Activated CD4-positive, alpha-beta T cell treated with anti-CD3 and anti-CD28 coated beads, Interleukin-2, Interleukin-4, amounts not matched to agents 100 ng/mL and 50 ng/mL, durations not matched to agents 16 hours and 8 hours (primary cell): ENCODE measurements at regions not wholly inside any gene's neighbourhood (a gene's known extent, or its start where the extent isn't known, plus 50 kb on each side); places are given as distances from the start of the nearest gene placed in this dataset.
"Not testable (repeated sequence)": the region's sequence is repeated elsewhere in the genome, so short reads cannot be mapped to it uniquely, and the experiment has no call there.

ENCODE experiments used
- DNase-seq: peaks from one replicate; pipeline ENCODE4 v3.0.0-alpha.2; 2020; ENCODE audit warnings: low spot score

DNA sequence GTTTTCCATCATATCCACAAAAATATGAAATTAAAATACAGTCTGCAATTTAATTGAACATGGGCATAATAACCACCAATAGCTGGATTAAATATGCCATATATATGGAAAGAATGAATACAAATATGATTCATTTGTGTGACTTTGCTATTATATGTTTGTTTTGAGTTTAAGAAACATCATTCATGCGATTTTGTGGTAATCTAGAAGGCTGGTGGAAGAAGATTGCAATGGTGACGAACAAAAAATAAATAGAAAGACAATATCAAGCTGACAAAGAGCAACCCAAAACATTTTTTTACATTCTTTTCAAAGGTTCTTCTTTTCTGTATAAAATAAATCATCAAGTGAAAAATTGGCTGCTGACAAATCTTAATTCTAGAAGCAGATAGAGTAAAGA is 610.0 kb downstream of the MAT2B start:
- DNase-seq = no peak

DNA sequence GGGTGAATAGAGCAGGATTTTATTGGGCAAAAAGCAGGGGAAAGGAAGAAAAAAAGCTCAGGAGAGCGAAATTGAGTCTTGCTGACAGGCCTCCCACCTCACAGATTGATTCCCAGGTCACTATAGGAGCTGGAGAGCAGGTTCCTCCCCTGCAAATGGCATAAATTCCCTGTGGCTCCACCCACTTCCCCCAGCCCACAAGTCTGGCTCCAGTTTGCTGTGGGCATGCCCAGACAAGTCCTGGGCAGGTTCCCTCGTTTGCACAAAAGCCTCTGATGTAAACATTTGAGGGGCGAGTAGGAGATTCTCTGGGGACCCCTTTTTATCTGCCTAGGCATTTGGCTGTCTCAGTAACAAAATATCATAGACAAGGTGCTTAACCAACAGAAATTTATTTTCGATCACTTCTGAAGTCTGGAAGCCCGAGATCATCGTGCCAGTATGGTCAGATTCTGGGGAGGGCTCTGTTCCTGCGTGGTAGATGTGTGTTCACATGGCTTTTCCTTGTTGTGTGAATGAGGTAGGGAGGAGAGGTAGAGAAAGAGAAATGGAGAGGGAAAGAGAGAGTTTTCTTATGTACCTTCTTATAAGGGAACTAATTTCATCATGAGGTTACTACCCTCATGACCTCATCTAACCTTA is 614.5 kb downstream of the MAT2B start:
- no peak for DNase-seq

DNA sequence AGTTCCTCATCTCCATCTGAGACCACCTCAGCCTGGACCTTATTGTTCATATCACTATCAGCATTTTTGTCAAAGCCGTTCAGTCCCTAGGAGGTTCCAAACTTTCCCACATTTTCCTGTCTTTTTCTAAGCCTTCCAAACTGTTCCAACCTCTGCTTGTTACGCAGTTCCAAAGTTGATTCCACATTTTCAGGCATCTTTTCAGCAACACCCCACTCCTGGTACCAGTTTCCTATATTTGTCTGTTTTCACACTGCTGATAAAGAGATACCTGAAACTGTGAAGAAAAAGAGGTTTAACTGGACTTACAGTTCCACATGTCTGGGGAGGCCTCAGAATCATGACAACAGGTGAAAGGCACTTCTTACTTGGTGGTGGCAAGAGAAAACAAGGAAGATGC is 622.1 kb downstream of the MAT2B start:
- DNase-seq = no peak

DNA sequence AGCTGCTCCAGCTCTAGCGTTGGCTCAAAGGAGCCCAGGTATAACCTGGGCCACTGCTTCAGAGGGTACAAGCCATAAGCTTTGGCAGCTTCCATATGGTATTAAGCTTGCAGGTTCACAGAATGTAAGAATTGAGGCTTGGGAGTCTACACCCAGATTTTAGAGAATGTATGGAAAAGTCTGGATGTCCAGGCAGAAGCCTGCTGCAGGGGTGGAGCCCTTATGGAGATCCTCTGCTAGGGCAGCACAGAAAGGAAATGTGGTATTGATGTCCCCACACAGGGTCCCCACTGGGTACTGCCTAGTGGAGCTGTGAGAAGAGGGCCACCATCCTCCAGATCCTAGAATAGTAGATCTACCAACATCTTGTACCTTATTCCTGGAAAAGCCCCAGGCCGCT is 626.9 kb downstream of the MAT2B start:
- DNase-seq = no peak

DNA sequence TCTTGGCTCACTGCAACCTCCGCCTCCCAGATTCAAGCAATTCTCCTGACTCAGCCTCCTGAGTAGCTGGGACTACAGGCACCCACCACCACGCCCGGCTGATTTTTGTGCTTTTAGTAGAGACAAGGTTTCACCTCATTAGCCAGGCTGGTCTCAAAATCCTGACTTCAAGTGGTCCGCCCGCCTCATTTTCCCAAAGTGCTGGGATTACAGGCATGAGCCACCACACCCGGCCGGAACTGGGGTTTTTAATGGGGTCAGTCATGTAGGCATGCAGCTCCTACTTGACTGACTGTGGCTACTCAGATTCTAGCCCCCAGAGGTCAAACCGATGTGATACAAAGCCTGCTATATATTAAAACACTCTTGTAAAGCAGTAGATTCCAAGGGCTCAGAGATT is 631.7 kb downstream of the MAT2B start:
- no peak for DNase-seq

DNA sequence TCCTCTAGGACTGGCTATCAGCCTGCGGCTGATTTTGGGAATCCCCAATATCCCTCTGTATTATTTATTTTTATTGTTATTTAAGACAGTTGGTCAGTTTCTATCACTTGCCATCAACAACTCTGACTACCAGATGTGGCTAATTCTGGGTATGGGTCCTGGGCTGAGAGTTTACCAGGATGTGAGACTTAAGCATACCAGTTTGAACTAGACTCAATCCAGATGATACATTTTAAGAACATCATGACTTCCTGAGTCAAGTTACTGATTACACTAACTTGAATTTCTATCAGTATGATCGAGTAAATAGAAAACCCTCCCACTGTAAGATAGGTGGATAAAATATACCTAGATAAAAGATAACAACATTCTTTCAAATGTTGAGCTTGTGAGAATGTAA is 634.0 kb downstream of the MAT2B start:
- DNase-seq = no peak

DNA sequence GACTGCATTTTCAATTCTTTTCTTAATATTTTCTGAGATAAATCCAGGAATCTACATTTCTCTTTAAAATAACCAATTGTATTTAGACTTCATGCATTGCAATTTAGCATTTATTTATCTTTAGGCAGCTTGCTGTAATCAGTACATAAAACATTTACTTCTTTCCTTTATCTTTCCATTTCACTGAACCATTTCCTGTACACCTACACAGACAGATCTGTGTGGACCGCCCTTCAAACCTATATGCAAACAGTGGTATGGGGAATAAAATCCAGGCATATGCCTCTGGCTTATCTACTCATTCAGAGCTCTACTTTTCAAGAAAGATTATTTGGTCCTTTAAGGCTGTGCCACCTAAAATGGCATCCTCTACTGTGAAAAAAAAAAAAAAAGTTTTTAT is 640.0 kb downstream of the MAT2B start:
- DNase-seq = no peak

DNA sequence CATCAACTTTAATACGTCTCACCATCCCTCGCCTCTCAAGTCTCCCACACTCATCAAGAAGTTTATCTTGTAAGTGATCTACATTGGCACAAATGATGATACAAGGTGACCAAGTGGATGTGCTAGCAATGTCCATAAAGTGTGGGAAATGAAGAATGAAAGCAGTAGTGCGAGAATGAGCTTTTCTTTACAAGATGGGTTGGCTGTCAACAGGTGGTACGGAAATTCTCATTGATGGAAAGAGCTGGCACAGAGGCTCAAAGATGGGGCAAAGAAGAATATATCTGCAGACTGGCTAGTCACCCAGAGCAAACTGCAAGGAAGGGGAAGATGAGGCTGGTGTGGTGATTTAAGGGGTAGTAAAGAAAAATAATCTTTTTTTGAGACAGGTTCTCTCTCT is 640.8 kb downstream of the MAT2B start:
- DNase-seq = no peak

DNA sequence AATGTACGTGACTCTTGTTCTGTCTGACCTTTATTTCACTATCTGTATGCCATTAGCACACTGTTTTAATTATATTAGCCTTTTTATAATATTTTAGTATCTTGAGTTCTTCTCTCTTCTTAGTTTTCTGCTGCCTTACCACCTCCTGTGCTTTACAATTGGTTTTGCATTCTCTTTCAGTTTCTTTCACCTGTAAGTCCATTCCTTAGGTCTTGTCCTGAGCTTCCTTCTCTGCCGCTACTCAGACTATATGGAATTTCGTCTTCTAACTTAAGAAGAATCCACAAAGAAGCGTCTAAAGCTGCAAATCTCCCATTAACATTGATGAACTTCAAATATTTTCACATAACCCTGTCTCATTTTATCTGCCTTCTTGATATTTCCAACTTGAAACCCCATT is 642.9 kb downstream of the MAT2B start:
- no peak for DNase-seq

DNA sequence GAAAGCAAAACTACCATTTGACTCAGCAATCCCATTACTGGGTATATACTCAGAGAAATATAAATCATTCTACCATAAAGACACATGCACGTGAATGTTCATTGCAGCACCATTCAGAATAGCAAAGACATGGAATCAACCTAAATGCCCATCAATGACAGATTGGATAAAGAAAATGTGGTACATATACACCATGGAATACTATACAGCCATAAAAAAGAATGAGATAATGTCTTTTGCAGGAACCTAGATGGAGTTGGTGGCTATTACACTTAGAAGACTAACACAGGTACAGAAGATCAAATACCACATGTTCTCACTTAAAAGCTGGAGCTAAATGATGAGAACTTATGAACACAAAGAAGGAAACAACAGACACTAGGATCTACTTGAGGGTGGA is 647.1 kb downstream of the MAT2B start:
- not testable (repeated sequence) for DNase-seq

DNA sequence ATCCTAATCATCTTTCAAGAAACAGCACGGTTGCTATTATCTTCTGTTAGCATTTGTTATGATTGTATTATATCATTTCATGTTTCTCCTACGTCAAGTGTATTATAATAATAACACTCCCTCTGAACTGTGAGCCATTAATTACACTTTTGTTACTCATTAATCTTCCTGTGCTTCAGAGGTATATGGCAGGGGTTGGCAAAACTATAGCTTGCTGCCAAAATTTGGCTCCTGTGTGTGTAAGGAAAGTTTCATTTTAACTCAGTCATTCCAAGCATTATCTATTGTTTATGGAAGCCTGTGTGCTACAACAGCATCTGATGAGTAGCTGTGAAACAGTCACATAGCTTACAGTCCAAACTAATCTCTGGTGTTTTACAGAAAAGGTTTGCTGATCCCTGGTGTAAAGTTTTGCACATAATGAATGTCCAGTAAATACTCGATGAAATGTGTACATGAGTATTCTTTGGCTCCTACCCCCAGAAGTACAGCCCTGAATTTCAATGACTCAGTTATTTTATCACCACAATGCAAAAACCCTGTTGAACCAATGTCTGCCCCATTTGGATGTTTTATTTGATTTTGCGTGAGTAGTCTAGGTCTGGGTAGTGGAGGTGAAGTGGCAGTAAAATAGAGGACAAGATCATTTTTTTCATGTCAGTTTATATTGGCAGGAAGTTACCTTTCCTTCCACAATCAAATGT is 648.2 kb downstream of the MAT2B start:
- DNase-seq = no peak

DNA sequence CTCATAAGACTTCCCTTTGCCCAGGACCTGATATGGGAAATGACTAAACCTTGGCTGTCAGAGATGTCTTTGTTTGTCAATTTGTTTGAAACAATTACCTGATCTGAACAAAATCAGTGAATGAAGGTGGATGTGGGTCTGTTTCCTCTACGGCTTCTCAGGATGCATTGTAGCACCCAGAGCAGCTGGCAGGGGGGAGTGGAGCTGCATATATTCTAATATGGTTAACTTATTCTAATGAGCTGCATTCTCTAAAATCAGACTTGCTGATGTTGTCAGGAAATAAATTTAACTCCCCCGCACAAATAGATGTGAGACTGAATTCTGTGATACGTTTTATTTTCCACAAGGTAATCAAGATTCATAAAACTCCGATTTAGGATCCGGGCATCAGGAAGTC is 665.4 kb downstream of the MAT2B start:
- no peak for DNase-seq

DNA sequence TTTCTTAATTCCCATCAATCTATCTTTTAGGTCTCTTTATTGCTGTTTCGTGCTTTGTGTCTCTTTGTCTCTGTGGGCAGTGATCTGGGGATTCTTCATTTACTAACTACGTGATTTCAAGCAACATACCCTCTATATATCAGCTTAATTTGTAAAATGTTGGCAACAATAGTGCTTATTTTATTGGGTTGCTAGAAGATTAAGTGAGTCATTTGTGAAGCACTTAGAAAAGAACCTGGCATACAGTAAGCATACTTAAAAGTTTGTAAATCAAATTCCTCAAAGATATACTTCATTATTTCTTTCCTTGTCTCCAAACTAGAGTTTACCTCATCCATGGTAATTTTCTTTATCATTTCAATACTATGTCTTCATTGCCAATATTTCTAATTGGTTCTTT is 669.7 kb downstream of the MAT2B start:
- DNase-seq = no peak

DNA sequence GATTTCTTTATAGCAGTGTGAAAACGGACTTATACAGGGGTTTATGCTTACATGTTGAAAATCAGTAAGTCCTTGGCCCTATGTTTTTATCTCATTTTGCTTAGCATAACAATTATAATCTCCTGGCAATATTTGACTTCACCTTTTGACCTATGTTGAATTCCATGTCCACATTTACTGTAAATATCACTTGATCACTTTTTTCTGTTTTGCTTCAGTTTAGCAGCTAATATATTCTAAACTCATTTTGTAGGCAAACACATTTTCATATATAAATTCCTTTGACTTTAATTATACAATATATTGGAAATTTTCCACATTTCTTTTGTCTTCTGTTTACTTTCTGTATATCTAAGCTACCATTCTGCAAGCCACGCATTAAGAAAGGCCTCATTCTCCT is 674.0 kb downstream of the MAT2B start:
- no peak for DNase-seq

DNA sequence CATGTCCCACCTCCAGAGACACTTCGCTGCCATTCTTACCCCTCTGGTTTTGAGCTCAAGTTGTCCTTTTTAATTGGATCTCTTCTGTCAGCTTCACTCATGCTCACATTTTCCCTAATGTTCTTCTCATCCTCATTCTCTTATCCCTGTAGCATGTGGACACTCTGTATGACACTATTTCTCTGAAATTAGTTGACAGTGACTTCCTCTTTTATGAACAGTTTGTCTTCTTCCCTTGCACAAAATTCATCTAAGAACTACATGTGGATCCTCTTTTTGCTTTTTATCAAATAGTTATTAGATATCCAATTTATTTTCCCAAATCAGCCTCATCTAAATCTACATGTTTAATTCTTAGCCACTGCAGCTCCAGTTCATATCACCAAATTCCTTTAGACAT is 676.2 kb downstream of the MAT2B start:
- DNase-seq = no peak

DNA sequence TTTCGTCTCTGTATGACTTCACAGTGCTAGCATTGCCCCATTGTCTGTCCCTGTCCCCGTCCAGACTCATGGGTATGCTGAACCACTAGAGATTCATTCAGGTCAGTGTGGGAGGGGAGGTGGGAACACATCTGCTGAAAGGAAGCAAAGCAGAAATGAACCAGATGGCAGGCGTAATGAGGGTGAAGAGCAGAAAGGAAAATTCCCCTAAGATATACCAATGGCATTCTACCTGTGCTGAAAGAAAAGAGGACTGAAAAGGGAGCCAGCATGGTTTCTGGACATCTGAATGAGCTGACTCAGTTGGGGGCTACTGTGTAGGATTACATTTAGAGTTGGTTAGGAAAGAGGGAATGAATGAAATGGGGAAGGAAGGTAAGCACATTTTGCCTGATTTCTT is 678.7 kb downstream of the MAT2B start:
- no peak for DNase-seq

DNA sequence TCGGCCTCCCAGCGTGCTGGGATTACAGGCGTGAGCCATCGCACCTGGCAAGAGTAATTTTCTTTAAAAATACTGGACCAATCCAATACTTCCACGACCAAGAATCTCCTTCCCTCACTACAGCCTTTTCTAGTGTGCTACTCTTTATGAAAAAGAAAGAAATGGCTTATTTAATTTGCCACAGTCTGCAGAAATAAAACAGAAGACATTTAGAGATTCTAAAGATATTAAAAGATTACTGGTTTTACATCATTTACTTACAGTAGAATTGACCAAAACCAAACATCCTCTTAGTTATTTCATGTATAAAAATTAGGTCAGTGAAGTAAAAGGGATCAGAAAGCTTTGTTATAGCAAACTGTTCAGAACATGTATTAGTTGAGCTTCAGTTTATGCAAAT is 679.6 kb downstream of the MAT2B start:
- no peak for DNase-seq

DNA sequence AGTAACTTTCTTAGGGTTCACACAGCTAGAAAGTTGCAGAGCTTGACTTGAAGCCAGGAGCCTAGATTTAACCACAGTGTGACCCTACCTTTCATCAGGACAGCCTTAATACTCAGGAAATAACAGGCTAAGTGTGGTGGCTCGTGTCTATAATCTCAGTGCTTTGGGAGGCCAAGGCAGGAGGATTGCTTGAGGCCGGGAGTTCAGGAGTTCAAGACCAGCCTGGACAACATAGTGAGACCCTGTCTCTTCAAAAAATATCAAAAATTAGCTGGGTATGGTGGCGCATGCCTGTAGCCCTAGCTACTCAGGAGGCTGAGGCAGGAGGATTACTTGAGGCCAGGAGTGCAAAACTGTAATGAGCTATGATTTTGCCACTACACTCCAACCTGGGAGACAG is 681.1 kb downstream of the MAT2B start:
- no peak for DNase-seq

DNA sequence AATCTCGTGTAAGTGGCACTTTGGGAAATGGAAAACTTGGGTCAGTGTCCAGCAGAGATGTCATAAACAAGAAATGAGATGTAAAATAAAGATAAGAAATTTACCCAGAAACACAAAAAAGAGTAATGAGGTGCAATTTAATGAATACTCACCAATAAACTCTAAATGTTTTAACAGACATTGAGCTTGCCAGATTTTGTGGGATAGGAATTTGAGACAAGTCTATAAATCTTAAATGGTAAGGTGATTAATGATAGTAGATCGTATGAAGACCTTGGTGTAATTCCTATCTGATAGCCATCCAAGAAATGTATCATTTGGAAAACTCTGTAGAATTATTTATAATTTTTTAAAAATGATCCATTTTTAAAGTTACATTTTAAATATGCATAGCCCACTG is 682.4 kb downstream of the MAT2B start:
- no peak for DNase-seq

DNA sequence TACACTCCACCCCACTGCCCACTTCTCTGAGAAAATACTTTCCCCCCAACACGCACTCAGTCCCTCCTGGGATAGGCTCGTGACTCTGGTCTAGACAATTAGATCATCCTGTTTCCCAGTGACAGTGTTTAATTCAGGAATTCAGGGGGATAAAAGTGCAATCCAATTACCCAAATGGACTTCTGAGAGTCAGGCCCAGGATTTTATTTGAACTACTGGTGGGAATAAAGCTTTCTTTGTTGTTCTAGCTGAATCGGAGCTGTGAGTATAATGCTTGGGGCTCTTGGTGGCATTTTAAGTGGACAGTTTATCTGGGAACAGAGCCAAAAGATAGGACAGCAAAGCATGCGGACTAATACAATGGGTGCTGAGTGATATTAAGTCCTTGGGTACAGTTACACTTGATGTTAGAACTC is 683.3 kb downstream of the MAT2B start:
- DNase-seq = no peak

DNA sequence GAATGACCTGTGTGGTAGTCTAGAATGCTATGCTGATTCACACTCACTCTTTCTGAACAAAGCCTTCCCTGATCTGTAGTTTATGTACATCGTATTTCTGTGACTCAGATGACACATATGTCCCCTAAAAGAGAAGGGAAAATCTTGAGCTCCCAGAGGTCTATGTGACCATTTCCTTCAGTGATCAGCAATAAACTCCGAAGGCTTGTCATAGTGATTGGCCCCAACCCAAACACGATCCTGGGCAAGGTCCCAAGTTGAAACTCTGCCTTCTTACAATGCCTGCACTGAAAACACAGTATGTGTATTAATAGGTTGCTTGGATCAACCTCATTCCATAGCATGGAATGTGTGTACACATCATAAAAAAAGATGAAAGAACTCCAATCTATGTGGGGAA is 685.8 kb downstream of the MAT2B start:
- DNase-seq = no peak

DNA sequence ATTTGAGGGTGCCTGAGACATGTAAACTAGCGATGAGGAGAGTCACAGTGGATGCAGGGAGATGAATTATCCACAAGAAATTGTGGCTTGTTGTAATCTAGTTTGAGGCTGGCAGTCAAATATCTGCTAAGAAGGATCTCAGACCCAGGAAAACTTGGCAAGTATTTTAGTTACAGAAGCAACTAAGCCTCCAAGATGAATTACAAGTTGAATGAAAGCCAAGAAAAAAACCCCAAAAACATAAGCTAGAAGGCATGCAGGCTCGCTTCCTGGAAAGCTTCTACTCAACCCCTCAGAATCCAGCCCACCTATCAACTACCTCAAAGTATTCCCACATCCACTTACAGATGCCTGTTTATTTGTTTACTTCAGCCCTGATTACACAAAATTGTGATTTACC is 696.9 kb downstream of the MAT2B start:
- DNase-seq = no peak

DNA sequence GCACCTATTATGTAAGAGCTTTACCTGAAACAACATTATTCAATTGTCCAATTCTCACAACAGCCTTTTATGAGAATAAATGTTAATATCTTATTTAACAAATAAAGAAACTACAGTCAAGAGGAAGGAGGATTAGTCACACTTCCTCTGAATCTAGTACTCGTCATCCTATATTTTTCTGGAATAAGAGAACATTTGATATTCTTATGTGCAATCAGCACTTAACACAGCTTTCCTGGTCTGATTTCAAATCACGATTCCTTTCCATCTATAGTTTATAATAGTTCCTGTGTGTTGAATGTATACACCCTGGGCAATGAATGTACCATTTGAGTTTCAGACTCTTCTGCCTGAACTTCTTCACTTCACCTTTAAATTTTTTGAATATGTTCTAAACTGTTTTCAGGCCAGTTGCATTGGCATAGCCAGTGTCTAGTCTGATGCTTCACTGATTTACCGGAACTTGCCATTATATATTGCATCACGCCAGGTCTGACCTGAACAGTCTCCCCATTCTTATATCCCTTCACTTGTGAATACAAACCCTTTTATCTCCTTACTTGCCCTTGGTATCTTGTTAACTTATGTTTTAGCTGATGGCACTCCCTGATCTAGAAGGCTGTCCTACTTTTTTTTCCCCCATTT is 698.3 kb downstream of the MAT2B start:
- no peak for DNase-seq
